HG02623 (cell line): ENCODE measurements at regions not wholly inside any gene's neighbourhood (a gene's known extent, or its start where the extent isn't known, plus 50 kb on each side); places are given as distances from the start of the nearest gene placed in this dataset.
"Not testable (repeated sequence)": the region's sequence is repeated elsewhere in the genome, so short reads cannot be mapped to it uniquely, and the experiment has no call there.

Experiments used
- ATAC-seq: cut with Tn5 transposase; IDR thresholded peaks from one replicate; pipeline ENCODE4 v1.9.1; 2021; ENCODE audit warnings: moderate library complexity; ENCODE audit not compliant: unreplicated experiment

DNA sequence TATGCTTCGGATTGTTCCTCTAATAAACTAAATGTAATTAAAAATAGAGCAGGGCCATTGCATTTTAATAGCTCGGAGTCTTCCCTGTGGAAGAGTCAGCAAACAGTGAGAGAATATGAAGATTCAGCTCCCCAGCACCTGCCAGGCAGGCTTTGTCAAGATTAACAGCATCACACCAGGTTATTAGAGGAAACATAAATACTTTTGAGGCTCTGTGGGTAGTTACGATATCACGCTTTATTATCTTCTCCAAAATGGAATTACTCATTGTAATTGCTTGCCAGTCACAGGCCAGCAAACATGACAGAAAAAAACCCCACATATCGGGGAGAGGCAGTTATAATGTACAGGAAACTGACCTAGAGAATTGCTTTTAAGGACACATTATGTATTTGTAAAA is 303.9 kb downstream of the CPS1 start:
- no peak for ATAC-seq

DNA sequence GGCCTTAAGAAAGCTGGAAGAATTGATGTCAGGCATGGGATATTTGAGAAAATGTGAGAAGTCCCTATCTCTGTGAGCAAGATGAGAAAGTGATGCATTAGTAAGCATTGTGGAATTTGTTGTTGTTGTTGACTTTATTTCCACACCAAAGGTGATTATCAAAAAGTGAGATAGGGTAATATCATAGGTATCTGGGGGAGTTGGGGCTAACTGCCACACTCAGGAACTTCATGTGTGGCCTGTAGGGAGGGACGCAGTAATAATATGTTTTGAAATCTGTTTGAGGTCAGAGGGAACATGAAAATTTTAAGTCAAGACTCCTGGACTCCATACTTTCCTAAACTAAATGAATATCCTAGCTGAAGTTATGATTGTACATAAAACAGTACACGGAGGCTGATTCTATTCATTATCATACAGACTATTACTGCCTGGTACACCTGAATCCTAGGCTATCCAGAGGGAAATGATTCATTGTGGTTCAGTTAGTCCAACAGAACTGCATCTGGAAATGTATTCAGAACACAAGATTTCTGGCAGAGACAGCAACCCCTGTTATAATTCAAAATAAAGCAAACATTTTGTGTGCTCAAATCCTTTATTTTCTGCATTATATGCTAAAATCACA is 304.8 kb downstream of the CPS1 start:
- ATAC-seq = no peak

DNA sequence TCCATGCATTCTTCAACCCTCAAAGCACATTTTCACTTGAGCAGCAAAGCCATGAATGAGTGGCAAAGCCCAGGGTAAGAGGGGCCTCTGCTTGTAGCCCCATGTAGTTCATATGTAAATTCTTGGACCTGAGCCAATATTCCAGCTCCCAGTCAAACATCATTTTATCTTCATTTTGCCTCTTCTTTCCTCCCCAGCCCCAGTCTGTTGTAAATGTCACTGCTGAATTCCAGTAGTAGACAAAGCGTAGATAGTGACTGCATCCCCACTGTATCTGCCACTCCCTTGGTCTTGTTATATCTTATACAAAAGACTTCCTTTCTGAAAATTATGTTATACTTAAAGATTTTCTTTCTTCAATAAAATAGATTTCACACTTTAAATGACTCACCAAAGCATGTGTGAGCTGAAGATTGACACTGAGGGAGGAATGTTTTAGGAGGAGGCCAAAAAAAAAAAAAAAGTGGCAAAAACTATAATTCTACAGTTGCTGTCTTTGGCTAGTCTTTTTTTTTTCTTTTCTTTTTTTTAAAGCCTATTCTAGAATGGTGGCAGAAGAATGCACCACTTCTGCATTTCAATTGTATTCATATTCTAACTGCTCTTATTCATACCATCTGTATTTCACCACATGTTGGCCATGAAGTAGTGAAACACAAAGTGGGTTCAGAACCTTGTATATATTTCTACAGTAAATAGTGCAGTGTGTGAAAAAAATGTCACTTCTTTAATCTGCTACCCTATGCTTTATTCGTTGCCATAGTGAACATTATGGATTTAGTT is 306.1 kb downstream of the CPS1 start:
- ATAC-seq = no peak

DNA sequence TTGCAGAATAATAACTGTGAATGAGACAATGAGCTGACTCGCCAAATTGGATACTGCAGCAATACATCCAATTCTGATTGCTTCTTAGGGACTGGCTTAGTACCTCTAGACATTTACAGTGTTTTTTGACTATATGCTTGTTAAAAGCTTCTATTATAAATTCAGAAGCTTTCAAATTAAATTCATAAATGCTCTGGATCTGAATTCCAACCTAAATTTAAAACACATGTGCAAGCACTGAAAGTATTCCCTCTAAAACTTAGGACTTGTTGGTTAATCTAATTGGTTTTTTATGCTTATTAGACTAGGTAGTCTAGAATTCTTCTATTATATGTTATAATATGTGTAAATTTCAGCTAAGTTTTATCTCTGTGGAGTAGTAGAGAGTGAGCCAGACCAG is 306.9 kb downstream of the CPS1 start:
- ATAC-seq = no peak

DNA sequence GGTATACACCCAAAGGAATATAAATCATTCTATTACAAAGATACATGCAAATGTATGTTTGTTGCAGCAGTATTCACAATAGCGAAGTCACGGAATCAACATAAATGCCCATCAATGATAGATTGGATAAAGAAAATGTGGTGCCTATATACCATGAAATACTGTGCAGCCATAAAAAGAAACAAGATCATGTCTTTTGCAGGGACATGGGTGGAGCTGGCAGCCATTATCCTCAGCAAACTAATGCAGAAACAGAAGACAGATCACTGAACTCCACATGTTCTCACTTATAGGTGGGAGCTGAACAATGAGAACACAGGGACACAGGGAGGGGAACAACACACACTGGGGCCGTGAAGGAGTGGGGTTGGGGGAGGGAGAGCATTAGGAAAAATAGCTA is 315.2 kb downstream of the CPS1 start:
- ATAC-seq = not testable (repeated sequence)

DNA sequence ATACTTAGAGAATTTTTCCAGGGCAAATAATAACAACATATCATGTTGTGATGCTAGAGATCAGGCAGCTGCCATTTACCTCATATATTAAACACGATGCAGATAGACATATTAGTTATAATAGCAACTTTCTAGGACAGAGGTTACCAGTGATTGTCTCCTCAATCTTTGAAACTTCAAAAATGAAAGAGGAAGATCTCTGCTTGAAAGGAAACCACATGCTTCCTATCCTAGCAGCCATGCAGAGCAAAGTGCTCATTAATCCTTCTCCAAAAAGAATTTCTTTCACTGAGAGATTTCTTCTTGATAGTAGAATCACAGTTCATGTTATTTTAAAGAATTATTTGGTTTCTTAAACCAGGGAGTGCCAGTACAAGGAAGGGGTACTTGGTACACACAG is 317.2 kb downstream of the CPS1 start:
- no peak for ATAC-seq

DNA sequence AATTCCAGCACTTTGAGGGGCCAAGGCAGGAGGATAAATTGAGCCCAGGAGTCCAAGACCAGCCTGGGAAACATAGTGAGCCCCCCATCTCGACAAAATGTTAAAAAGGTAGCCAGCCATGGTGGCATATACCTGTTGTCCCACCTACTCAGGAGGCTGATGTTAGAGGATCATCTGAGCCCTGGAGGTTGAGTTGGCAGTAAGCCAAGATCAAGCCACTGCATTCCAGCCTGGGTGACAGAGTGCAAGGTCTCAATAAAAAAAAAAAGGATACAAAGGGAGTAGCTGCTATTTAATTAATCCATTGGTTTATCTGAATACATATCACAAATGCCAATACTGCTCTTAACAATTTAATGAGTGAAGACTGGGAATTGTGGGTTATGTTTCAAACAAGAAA is 327.8 kb downstream of the CPS1 start:
- ATAC-seq = no peak

DNA sequence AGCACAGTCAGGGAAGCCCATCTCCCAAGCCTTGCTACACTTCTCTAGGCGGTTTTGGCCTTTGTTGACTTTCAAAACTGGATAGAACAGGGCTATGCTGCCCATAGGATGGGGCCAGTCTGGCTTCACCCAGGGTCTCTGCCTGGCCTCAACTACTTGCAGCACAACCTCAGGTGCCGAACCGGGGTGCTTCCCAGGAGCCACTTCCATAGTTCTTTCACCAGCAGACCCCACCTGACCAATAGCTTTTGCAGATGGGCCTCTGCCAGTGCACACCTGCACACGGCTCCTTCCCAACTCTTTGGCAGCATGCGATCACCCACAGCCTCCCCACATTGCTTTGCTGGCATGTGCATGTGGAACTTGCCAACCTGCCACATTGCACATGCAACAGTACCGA is 331.6 kb downstream of the CPS1 start:
- no peak for ATAC-seq

DNA sequence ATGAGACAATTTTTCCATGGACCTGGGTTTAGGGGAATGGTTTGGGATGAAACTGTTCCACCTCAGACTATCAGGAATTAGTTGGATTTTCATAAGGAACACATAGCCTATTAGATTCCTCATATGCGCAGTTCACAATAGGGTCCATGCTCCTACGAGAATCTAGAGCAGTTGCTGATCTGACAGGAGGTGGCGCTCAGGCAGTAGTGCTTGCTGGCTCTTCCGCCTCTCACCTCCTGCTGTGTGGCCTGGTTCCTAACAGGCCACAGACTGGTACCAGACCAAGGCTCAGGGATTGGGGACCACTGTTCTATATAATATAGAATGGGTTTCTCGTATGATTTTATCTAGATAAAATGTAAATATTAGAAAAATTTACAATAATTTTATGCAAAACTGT is 338.7 kb downstream of the CPS1 start:
- no peak for ATAC-seq

DNA sequence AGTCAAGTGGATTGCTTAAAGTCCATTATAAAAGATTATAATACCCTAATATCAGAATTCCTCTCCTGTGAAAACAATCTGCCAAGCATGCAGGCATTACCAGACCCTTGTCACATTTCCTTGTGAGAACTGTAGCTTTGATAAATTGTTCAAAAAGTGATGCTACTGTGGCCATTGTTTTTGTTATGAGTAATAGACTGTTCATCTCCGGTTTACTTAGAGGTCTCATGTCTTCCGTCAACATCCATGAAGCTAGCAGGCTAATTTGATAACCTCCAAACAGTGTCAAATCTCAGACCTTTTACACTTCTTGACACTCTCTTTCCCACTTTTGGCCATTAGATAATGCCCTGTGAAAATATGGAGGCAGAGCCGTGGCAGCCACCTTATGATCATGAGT is 342.7 kb downstream of the CPS1 start:
- no peak for ATAC-seq

DNA sequence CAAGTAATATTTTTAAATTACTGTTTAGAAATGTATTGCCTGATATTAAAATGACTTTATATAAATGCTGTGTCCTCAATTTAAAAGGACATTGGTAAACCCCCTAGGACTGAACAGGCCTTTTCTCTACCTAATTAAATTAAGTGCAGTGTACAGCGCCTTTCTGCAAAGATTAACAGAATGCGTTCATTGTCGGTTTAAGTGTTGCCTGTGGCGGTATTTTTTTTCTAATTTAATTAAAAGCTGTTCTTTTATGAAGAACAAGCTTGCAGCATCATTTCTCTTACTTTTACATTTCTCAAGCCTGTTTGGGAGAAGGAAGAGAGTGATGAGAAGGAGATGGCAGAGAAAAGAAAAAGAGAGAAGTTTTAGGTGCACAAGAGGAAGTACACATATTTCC is 344.9 kb downstream of the CPS1 start:
- no peak for ATAC-seq

DNA sequence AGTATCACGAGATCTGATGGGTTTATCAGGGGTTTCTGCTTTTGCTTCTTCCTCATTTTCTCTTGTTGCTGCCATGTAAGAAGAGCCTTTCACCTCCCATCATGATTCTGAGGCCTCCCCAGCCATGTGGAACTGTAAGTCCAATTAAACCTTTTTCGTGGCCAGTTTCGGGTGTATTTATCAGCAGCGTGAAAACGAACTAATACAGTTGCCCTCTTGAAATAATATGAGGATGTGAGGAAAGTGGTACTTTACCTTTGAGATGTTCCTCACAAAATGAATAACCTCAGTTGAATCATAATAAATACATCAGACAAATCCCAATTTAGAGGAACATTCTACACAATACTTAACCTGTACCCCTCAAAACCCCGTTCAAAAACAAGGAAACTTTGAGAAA is 356.4 kb downstream of the CPS1 start:
- ATAC-seq = no peak

DNA sequence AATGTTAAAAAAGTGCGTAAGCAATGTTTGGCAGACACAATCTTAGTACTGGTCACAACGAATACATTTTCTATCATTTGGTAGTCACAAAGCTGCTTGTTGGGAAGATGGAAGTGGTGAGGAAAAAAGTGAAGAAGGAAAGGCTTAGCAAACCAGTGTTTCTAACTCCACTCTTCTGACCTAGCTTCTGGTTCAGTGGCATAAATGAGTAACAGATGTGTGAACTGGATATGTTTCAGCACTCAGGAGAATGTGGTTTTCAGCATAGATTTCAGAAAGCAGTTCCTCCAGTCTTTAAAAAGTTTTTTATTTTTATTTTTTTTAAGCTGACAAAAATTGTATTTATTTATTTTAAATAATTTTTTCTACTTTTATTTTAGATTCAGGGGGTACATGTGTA is 357.1 kb downstream of the CPS1 start:
- no peak for ATAC-seq

DNA sequence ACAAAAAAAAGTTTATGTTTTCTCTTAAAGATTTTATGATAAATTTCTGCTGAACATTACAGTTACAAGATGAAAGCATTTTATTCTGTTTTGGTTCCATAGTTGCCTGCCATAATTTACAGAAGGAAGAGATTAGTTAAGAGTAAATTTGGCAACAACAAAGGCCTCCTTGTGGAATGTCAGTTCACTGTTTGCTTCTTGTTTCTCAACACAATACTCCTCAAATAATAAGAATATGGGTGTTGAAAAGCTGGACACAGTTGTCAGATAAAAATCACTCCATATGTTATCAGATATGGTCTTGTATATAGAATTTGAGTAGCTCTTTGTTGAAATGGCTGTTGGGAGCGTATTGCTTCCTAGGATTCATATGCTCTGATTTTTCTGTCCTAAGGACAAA is 359.5 kb downstream of the CPS1 start:
- no peak for ATAC-seq

DNA sequence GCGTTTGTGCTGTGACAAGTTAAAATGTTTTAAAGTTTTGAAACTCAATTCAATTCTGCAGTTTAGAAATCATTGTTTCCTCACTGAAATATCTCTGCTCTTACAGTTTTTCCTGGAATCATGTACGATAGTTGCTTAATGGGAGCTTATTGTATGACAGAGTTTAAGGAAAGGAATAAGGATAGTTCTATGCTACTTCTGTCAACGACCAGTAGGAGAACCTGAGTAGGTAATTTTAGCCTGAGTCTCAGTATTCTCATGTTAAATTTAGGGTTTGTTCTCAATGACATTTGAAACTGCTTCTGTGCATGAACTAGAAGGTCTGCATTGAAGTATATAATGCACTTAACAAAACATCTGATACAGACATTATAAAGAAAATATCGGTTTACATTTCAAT is 361.1 kb downstream of the CPS1 start:
- no peak for ATAC-seq

DNA sequence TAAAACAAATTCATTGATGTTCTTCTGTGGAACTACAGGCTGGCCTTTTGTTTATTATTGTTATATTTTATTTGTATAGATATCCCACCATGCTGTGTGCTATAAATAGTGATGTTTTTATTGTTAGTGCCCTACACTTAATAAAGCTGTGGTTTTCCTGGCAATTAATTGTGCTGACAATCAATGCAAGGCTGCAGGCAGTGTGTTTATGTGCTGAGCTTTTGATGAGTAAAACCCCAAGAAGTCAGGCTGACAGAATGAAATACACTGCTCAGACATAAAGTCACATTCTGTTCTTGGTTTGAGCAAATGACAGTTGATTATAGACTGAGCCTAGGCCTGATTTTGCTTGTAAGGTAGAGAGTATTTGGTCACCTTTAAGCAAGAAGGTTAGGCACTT is 362.7 kb downstream of the CPS1 start:
- no peak for ATAC-seq

DNA sequence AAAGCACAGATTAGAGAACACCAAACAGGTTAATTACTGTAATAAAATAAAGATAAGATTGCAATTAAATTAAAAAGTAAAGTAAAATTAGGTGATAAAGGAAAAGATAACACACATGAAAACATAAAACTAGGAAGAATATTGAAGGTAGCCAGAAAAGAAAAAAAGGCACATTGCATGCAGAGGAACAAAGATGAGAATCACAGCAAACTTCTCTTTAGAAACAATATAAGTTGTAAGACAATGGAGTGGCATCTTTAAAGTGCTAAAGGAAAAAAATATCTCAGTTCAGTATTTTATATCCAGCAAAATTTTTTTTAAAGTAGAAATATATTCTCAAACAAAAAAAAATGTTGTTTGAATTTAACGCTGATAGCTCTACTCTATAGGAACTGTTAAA is 366.0 kb downstream of the CPS1 start:
- ATAC-seq = no peak

DNA sequence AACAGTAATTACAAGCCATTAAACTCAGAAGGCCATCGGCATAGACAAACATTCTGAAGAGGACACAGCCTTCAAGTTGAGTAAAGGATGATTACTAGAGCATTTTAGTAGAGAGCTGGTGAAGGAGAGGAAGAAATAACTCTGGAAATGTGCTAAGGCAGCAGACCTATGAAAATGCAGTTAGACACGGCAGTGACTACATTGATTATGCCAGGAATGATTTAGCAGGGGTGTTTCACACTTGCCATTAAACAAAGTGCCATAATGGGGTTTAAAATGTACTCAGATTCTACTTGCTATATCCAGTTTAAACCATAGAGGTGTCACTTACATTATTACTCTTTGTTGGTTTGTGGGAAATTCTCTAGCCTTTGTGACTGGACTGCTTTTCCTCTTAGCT is 372.3 kb downstream of the CPS1 start:
- ATAC-seq = no peak

DNA sequence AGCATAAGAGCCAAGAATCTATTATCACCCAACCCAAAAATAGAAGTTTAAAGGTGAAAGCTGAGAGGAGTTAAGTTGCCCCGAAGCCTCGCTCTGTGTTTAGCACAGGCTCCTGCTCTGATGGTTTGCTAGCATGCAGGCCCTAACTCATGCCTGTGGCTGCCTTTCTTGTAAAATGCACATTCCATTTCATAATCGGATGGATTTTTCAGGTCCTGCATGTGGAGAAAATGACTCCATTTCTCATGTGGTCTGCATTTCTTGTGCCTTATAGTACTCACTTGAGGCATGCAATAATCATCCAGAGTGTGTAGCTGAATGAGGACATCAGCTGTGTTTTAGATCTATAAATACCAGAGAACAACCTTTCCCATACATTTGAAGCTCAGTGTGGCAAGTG is 381.8 kb downstream of the CPS1 start:
- ATAC-seq = no peak

DNA sequence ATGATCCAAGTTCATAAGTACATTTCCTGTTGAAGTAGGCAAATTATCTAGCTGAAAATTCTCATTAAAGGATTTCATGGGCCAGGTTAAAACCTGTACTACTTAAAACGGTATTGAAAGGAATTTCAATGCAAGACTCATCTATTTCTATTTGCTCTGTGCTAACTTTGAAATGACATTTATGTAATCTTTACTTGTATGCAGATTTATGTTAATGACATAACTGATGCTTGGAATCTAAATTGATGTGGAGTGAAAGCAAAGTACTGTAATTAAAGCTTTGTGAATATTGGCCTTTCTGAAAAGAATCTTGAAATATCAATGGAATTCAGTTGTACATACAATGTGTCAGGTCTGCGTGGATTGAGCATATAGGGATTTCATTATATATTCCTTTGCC is 390.0 kb downstream of the CPS1 start:
- no peak for ATAC-seq

DNA sequence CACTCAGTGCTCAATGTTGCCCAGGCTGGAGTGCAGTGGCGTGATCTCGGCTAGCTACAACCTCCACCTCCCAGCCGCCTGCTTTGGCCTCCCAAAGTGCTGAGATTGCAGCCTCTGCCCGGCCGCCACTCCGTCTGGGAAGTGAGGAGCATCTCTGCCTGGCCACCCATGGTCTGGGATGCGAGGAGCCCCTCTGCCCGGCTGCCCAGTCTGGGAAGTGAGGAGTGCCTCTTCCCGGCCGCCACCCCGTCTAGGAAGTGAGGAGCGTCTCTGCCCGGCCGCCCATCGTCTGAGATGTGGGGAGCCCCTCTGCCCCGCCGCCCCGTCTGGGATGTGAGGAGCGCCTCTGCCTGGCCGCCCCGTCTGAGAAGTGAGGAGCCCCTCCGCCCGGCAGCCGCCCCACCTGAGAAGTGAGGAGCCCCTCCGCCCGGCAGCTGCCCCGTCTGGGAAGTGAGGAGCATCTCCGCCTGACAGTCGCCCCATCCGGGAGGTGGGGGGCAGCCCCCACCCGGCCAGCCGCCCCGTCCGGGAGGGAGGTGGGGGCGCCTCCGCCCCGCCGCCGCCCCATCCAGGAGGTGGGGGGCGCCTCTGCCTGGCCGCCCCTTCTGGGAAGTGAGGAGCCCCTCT is 394.1 kb downstream of the CPS1 start:
- not testable (repeated sequence) for ATAC-seq

DNA sequence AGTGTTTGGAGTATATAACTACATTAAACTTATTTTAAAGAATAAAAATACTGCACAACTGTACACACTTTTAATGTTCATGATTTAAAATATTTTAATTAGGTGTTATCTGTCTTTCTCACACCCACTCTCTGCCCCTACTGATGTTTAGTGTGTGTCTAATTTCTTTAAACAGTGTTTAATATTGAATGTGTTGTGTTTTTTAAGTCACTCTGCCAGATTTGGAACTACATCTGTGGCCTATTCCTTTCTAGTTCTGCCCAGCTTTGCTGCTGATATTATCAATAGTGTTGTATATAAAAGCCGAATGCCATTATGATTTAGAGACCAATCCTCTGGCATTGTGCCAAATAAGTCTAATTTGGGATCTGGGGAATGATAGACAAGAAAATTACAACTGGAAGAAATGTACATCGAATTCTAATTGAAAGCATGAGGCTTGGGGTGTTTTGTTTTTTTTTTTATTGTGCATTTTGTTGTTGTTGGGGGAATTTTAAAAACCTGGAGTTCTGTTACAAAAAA is 398.0 kb downstream of the CPS1 start:
- ATAC-seq = no peak
